Transverse colon (tissue), 4 donors: ENCODE measurements at regions not wholly inside any gene's neighbourhood (a gene's known extent, or its start where the extent isn't known, plus 50 kb on each side); places are given as distances from the start of the nearest gene placed in this dataset.

Experiments used
- CTCF ChIP-seq, 5 experiments: fragments of 200-600 bp in 3 of 5; fragments of 450-650 bp in 2 of 5; sonication (generic) in 3 of 5; IDR thresholded peaks; 1 replicate in 2 of 5; 2 replicates in 3 of 5; pipeline ENCODE4 v1.5.1; 2016 to 2017; ENCODE audit warnings: antibody characterized with exemption in 5 of 5, inconsistent platforms in 3 of 5, mild to moderate bottlenecking in 2 of 5, moderate library complexity in 1 of 5
- POLR2A ChIP-seq: fragments of 450-650 bp; IDR thresholded peaks from one replicate; pipeline ENCODE4 v1.6.1; 2016; ENCODE audit warnings: antibody characterized with exemption, mild to moderate bottlenecking, moderate library complexity
- POLR2AphosphoS5 ChIP-seq, 3 donors: sonication (generic); formaldehyde crosslinking; IDR thresholded peaks; one replicate each; pipeline ENCODE4 v1.6.1; 2016; ENCODE audit warnings: antibody characterized with exemption in 3 of 3

GRCh38 chr20:39658662-39659409, 696.7 kb downstream of the DHX35 start:
- TF ChIP-seq CTCF (IDR thresholded peaks at IDR 0.05) (no peak), POLR2A (no peak), POLR2AphosphoS5 (IDR thresholded peaks at IDR 0.05) (no peak)
